SK-N-SH treated with all-trans-retinoic acid at 6 μM for 48 hours (cell line): ENCODE measurements at regions not wholly inside any gene's neighbourhood (a gene's known extent, or its start where the extent isn't known, plus 50 kb on each side); places are given as distances from the start of the nearest gene placed in this dataset.

Experiments
- ARNTL ChIP-seq: fragments of 450-650 bp; formaldehyde crosslinking; IDR thresholded peaks from 2 replicates; pipeline ENCODE4 v1.5.0; 2020; ENCODE audit warnings: low read depth, mild to moderate bottlenecking, moderate library complexity, borderline replicate concordance
- BACH2 ChIP-seq: fragments of 250-450 bp; sonication (Bioruptor Pico); IDR thresholded peaks from 2 replicates; pipeline ENCODE4 v1.9.0; 2021; ENCODE audit warnings: mild to moderate bottlenecking, borderline replicate concordance
- CREB5 ChIP-seq: fragments of 250-450 bp; sonication (Bioruptor Pico); IDR thresholded peaks from 2 replicates; pipeline ENCODE4 v1.5.1; 2020; ENCODE audit warnings: low read depth, mild to moderate bottlenecking, moderate library complexity
- CSDC2 ChIP-seq: fragments of 250-450 bp; sonication (Bioruptor Pico); IDR thresholded peaks from 2 replicates; pipeline ENCODE4 v1.5.0; 2020; ENCODE audit warnings: mild to moderate bottlenecking, moderate library complexity
- ESRRG ChIP-seq: fragments of 250-450 bp; sonication (Bioruptor Pico); IDR thresholded peaks from 2 replicates; pipeline ENCODE4 v1.6.1; 2021; ENCODE audit warnings: mild to moderate bottlenecking
- RARB ChIP-seq: fragments of 250-450 bp; sonication (Bioruptor Pico); IDR thresholded peaks from 2 replicates; pipeline ENCODE4 v1.8.0; 2021; ENCODE audit warnings: mild to moderate bottlenecking, moderate library complexity
- SNAI2 ChIP-seq: fragments of 250-450 bp; sonication (Bioruptor Pico); IDR thresholded peaks from 2 replicates; pipeline ENCODE4 v1.5.0; 2020; ENCODE audit warnings: mild to moderate bottlenecking, moderate library complexity
- TOX ChIP-seq: fragments of 250-450 bp; sonication (Bioruptor Pico); IDR thresholded peaks from 2 replicates; pipeline ENCODE4 v1.8.0; 2021; ENCODE audit warnings: mild to moderate bottlenecking, moderate library complexity, borderline replicate concordance
- ZFP3 ChIP-seq: fragments of 250-450 bp; sonication (Bioruptor Pico); IDR thresholded peaks from 2 replicates; pipeline ENCODE4 v1.5.0; 2020; ENCODE audit warnings: mild to moderate bottlenecking, moderate library complexity
- ZFP30 ChIP-seq: fragments of 450-650 bp; formaldehyde crosslinking; IDR thresholded peaks from 2 replicates; pipeline ENCODE4 v1.5.0; 2022; ENCODE audit warnings: mild to moderate bottlenecking, moderate library complexity
- ZNF70 ChIP-seq: fragments of 450-650 bp; formaldehyde crosslinking; IDR thresholded peaks from 2 replicates; pipeline ENCODE4 v1.5.0; 2020; ENCODE audit warnings: mild to moderate bottlenecking, moderate library complexity
- ZNF8 ChIP-seq: fragments of 450-650 bp; formaldehyde crosslinking; IDR thresholded peaks from 2 replicates; pipeline ENCODE4 v1.5.0; 2020; ENCODE audit warnings: mild to moderate bottlenecking, moderate library complexity
- TF ChIP-seq, protein P1 (sequence below): fragments of 250-450 bp; sonication (Bioruptor Pico); IDR thresholded peaks from 2 replicates; pipeline ENCODE4 v1.8.0; 2020; ENCODE audit warnings: mild to moderate bottlenecking, moderate library complexity, borderline replicate concordance

DNA sequence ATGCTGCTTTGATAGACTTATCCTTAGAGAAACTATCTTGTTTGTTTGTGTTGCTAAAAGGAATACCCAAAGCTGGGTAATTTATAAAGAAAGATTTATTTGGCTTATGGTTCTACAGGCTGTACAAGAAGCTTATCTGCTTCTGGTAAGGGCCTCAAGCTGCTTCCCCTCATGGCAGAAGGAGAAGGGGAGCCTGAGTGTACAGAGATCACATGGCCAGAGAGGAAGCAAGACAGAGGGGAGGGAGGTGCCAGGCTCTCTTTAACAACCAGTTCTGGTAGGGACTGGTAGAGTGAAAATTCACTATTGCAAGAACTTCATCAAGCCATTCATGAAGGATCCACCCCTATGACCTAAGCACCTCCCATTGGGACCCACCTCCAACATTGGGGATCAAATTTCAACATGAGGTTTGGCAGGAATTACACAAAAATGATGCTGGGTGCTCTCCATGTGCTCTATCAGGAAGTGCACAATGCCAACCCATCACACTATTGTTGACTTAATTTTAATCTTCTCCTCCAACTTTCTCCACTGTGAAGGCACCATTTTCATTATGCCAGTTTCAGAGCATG, 115.1 kb upstream of the SHB start:
- TF ChIP-seq TOX (CRISPR knock-in tag): no peak
- no peak for TF ChIP-seq ZFP30 (CRISPR knock-in tag)
- no peak for TF ChIP-seq RARB (CRISPR knock-in tag)
- no peak for TF ChIP-seq BACH2
- TF ChIP-seq, protein P1, sequence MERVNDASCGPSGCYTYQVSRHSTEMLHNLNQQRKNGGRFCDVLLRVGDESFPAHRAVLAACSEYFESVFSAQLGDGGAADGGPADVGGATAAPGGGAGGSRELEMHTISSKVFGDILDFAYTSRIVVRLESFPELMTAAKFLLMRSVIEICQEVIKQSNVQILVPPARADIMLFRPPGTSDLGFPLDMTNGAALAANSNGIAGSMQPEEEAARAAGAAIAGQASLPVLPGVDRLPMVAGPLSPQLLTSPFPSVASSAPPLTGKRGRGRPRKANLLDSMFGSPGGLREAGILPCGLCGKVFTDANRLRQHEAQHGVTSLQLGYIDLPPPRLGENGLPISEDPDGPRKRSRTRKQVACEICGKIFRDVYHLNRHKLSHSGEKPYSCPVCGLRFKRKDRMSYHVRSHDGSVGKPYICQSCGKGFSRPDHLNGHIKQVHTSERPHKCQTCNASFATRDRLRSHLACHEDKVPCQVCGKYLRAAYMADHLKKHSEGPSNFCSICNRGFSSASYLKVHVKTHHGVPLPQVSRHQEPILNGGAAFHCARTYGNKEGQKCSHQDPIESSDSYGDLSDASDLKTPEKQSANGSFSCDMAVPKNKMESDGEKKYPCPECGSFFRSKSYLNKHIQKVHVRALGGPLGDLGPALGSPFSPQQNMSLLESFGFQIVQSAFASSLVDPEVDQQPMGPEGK (CRISPR knock-in tag): no peak
- no peak for TF ChIP-seq ESRRG (CRISPR knock-in tag)
- no peak for TF ChIP-seq CSDC2 (CRISPR knock-in tag)
- TF ChIP-seq ZNF8 (CRISPR knock-in tag): no peak
- TF ChIP-seq SNAI2 (CRISPR knock-in tag): no peak
- TF ChIP-seq ZFP3 (CRISPR knock-in tag): no peak
- no peak for TF ChIP-seq ARNTL
- TF ChIP-seq CREB5 (CRISPR knock-in tag): no peak
- TF ChIP-seq ZNF70 (CRISPR knock-in tag): no peak
